ENCODE measurements at regions not wholly inside any gene's neighbourhood (a gene's known extent, or its start where the extent isn't known, plus 50 kb on each side); places are given as distances from the start of the nearest gene placed in this dataset.

- Histone ChIP-seq H3K79me2 (ENCODE audit: insufficient read depth, low read length) (no peaks in the 10 kb centered on the region), H4K20me1 (ENCODE audit: insufficient read depth, low read length) (no peaks in the 10 kb centered on the region), H3K27ac (ENCODE audit: low read depth, low read length) (no peak overlapping the region), H3K9me3 (ENCODE audit: low read depth, low read length) (no peaks in the 10 kb centered on the region), H3K36me3 (ENCODE audit: insufficient read depth, low read length) (no peaks in the 10 kb centered on the region), H3K4me1 (ENCODE audit: insufficient read depth, low read length) (no peaks in the 10 kb centered on the region), H3K4me2 (ENCODE audit: insufficient read depth, low read length) (no peak overlapping the region), H3K27me3 (ENCODE audit: insufficient read depth, low read length) (no peaks in the 10 kb centered on the region), H2AFZ (ENCODE audit: low read length) (no peak overlapping the region), H3K4me3 (ENCODE audit: insufficient read depth, low read length) (no peak overlapping the region)
- DNase-seq (ENCODE audit: insufficient read length, low spot score, missing footprints) = no peak
- TF ChIP-seq, protein P1, sequence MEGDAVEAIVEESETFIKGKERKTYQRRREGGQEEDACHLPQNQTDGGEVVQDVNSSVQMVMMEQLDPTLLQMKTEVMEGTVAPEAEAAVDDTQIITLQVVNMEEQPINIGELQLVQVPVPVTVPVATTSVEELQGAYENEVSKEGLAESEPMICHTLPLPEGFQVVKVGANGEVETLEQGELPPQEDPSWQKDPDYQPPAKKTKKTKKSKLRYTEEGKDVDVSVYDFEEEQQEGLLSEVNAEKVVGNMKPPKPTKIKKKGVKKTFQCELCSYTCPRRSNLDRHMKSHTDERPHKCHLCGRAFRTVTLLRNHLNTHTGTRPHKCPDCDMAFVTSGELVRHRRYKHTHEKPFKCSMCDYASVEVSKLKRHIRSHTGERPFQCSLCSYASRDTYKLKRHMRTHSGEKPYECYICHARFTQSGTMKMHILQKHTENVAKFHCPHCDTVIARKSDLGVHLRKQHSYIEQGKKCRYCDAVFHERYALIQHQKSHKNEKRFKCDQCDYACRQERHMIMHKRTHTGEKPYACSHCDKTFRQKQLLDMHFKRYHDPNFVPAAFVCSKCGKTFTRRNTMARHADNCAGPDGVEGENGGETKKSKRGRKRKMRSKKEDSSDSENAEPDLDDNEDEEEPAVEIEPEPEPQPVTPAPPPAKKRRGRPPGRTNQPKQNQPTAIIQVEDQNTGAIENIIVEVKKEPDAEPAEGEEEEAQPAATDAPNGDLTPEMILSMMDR (IDR thresholded peaks at IDR 0.05; ENCODE audit: extremely low read depth, low read depth, low read length) = no peak
These were observed 364.2 kb downstream of the NUP35 start for GRCh38 chr2:183488421-183488820.

DNA sequence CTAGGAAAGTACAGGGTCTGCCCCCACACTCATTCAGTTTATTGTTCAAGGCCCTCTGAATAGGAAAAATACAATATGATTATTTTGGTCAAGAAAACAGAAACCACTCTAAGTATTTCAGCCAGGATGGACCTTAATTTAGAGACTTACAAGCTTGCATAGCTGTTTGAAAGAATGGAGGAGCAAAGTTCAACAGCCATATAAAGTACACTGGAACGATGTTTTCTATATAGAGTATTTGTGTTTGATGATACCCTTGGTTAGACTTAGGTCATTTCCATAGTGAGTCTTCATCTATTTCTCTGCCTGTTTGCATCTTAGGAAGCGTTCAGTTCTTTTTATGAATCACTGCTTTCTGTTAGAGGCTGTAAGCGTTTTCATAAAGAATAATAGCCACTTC lies 366.2 kb downstream of the NUP35 start:
- H3K4me3 ChIP-seq (ENCODE audit: insufficient read depth, low read length) = no peak overlapping the region
- H3K4me1 ChIP-seq (ENCODE audit: insufficient read depth, low read length) = no peaks in the 10 kb centered on the region
- no peaks in the 10 kb centered on the region for H4K20me1 ChIP-seq (ENCODE audit: insufficient read depth, low read length)
- no peaks in the 10 kb centered on the region for H3K27me3 ChIP-seq (ENCODE audit: insufficient read depth, low read length)
- H2AFZ ChIP-seq (ENCODE audit: low read length) = no peak overlapping the region
- no peak overlapping the region for H3K4me2 ChIP-seq (ENCODE audit: insufficient read depth, low read length)
- TF ChIP-seq, protein P1 (IDR thresholded peaks at IDR 0.05; ENCODE audit: extremely low read depth, low read depth, low read length) = no peak
- no peaks in the 10 kb centered on the region for H3K9me3 ChIP-seq (ENCODE audit: low read depth, low read length)
- H3K36me3 ChIP-seq (ENCODE audit: insufficient read depth, low read length) = no peaks in the 10 kb centered on the region
- DNase-seq (ENCODE audit: insufficient read length, low spot score, missing footprints) = no peak
- H3K27ac ChIP-seq (ENCODE audit: low read depth, low read length) = no peak overlapping the region
- H3K79me2 ChIP-seq (ENCODE audit: insufficient read depth, low read length) = no peaks in the 10 kb centered on the region

DNA sequence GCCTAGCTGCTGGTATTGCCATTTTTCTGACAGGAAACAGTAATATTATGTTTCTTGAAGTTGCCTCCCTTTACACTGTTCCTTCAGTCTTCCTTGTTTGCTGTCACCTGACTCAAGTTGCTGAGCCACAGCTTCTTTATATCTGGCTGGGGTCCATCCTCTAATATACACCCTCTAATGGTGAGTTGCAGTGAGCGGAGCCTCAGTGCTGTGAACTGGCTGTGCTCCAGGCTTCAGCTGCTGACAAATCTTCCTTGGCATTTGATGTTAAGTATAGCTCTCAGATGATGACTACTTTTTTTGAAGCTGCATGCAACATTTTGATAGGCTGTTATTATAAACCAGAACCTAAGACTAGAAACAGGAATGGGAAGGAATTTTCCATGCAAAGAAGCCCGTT lies 366.7 kb downstream of the NUP35 start:
- DNase-seq (ENCODE audit: insufficient read length, low spot score, missing footprints) = no peak
- Histone ChIP-seq H3K79me2 (ENCODE audit: insufficient read depth, low read length) (no peaks in the 10 kb centered on the region), H3K36me3 (ENCODE audit: insufficient read depth, low read length) (no peaks in the 10 kb centered on the region), H3K9me3 (ENCODE audit: low read depth, low read length) (no peaks in the 10 kb centered on the region), H3K4me1 (ENCODE audit: insufficient read depth, low read length) (no peaks in the 10 kb centered on the region), H4K20me1 (ENCODE audit: insufficient read depth, low read length) (no peaks in the 10 kb centered on the region), H3K4me3 (ENCODE audit: insufficient read depth, low read length) (no peak overlapping the region), H3K27ac (ENCODE audit: low read depth, low read length) (no peak overlapping the region), H3K4me2 (ENCODE audit: insufficient read depth, low read length) (no peak overlapping the region), H3K27me3 (ENCODE audit: insufficient read depth, low read length) (no peaks in the 10 kb centered on the region), H2AFZ (ENCODE audit: low read length) (no peak overlapping the region)
- TF ChIP-seq, protein P1 (IDR thresholded peaks at IDR 0.05; ENCODE audit: extremely low read depth, low read depth, low read length) = no peak

DNA sequence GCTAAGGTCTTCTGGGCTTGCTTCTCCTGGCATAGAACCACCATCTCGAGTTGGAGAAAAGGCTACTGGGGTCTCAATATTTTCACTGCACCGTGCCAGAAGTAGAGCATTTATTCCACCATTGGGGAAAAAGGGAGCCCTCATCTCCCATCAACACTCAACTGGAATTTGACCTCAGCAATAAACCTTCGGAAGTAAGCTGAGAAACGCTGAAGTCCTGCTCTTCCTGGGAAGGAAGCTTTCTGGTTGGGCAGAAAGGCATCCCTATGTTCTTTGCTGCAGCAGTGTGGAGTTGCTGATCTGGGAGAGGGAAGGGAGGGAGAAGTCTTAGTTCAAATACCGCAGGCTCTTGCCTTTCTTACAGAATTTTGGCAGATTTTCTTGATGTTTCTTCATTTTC lies 368.8 kb downstream of the NUP35 start:
- H3K36me3 ChIP-seq (ENCODE audit: insufficient read depth, low read length) = no peaks in the 10 kb centered on the region
- TF ChIP-seq, protein P1 (IDR thresholded peaks at IDR 0.05; ENCODE audit: extremely low read depth, low read depth, low read length) = no peak
- H3K27ac ChIP-seq (ENCODE audit: low read depth, low read length) = no peak overlapping the region
- H3K27me3 ChIP-seq (ENCODE audit: insufficient read depth, low read length) = no peaks in the 10 kb centered on the region
- H3K79me2 ChIP-seq (ENCODE audit: insufficient read depth, low read length) = no peaks in the 10 kb centered on the region
- no peaks in the 10 kb centered on the region for H3K4me1 ChIP-seq (ENCODE audit: insufficient read depth, low read length)
- H3K4me3 ChIP-seq (ENCODE audit: insufficient read depth, low read length) = no peak overlapping the region
- no peak overlapping the region for H3K4me2 ChIP-seq (ENCODE audit: insufficient read depth, low read length)
- H3K9me3 ChIP-seq (ENCODE audit: low read depth, low read length) = no peaks in the 10 kb centered on the region
- no peaks in the 10 kb centered on the region for H4K20me1 ChIP-seq (ENCODE audit: insufficient read depth, low read length)
- H2AFZ ChIP-seq (ENCODE audit: low read length) = no peak overlapping the region
- no peak for DNase-seq (ENCODE audit: insufficient read length, low spot score, missing footprints)

All from osteoblast (primary cell).